HCT116 (cell line): ENCODE measurements at regions not wholly inside any gene's neighbourhood (a gene's known extent, or its start where the extent isn't known, plus 50 kb on each side); places are given as distances from the start of the nearest gene placed in this dataset.

Source experiments
- ATAC-seq: fragments of 200-7000 bp; cut with Tn5 transposase; 2 replicates; pipeline ENCODE4 v1.9.1; 2020; ENCODE audit warnings: mild to moderate bottlenecking, moderate library complexity
- BruUV-seq: library from RNA; stranded (reverse); fragments of 400-500 nt; replicated peaks from 2 replicates; lab custom pipeline; 2021; lab: Mats Ljungman, UMichigan
- CTCF ChIA-PET: fragments of 300-600 bp; sonication (Branson Sonifier 250); formaldehyde crosslinking; loops from one replicate; lab custom pipeline; 2021; ENCODE audit warnings: antibody characterized with exemption; lab: Charles Lee
- POLR2A ChIA-PET: fragments of 300-600, 350-600 bp; sonication (Branson Sonifier 250); formaldehyde crosslinking; loops from one replicate; lab custom pipeline; 2021; ENCODE audit warnings: antibody characterized with exemption; lab: Charles Lee
- RAD21 ChIA-PET, 2 experiments: fragments of 300-600 bp; sonication (Branson Sonifier 250); formaldehyde crosslinking; loops; one replicate each; lab custom pipeline; 2023; ENCODE audit warnings: low total read pairs in 2 of 2; ENCODE audit not compliant: uncharacterized antibody in 2 of 2, unreplicated experiment in 2 of 2, low non-redundant PET in 1 of 2; lab: Charles Lee
- DNase-seq: peaks from one replicate; pipeline ENCODE4 v3.0.0-alpha.2; 2010; ENCODE audit warnings: low read depth, low spot score
- H2AFZ ChIP-seq: fragments of 200-600 bp; shearing (Covaris generic), sonication (generic); 2 replicates; pipeline ENCODE4 v1.6.1; 2017; ENCODE audit warnings: low read depth, mixed run types, mixed read lengths, antibody characterized with exemption, low read length; ENCODE audit not compliant: poor library complexity, severe bottlenecking
- H3K27ac ChIP-seq: 2 replicates; pipeline ENCODE4 v1.5.1; 2012; ENCODE audit warnings: low read depth, low read length
- H3K27me3 ChIP-seq: fragments of 200-600 bp; sonication (generic); 2 replicates; pipeline ENCODE4 v1.6.1; 2016; ENCODE audit warnings: mixed run types, low read length, mixed read lengths; ENCODE audit not compliant: insufficient read depth
- H3K36me3 ChIP-seq, 2 experiments: fragments of 200-500 bp in 1 of 2; fragments of 200-600 bp in 1 of 2; sonication (Bioruptor generic) in 1 of 2; sonication (generic) in 1 of 2; 2 replicates each; pipeline versions ENCODE4 v1.5.1 to v1.6.1; 2014 to 2016; ENCODE audit warnings: low read length in 2 of 2, inconsistent platforms in 1 of 2, mixed read lengths in 1 of 2, mixed run types in 1 of 2; ENCODE audit not compliant: insufficient read depth in 2 of 2, control insufficient read depth in 1 of 2
- H3K4me1 ChIP-seq, 2 experiments: fragments of 200-600 bp in 1 of 2; sonication (generic) in 1 of 2; 2 replicates each; pipeline versions ENCODE4 v1.5.1 to v1.6.1; 2012 to 2017; ENCODE audit warnings: low read length in 2 of 2, inconsistent platforms in 1 of 2, mild to moderate bottlenecking in 1 of 2, mixed read lengths in 1 of 2, mixed run types in 1 of 2, moderate library complexity in 1 of 2; ENCODE audit not compliant: insufficient read depth in 2 of 2, control insufficient read depth in 1 of 2
- H3K4me2 ChIP-seq: fragments of 200-600 bp; sonication (generic); 2 replicates; pipeline ENCODE4 v1.6.1; 2017; ENCODE audit warnings: mixed run types, low read length, mixed read lengths
- H3K4me3 ChIP-seq, 2 experiments: fragments of 200-600 bp in 1 of 2; sonication (generic) in 1 of 2; replicated peaks in 1 of 2; 2 replicates each; pipeline ENCODE4 v1.5.1; 2011 to 2016; ENCODE audit warnings: low read length in 2 of 2, control low read depth in 1 of 2, low read depth in 1 of 2, mild to moderate bottlenecking in 1 of 2, mixed read lengths in 1 of 2, mixed run types in 1 of 2
- H3K79me2 ChIP-seq: fragments of 200-600 bp; sonication (generic); 2 replicates; pipeline ENCODE4 v1.6.1; 2017; ENCODE audit warnings: mild to moderate bottlenecking, mixed run types, low read length, moderate library complexity, mixed read lengths; ENCODE audit not compliant: insufficient read depth
- H3K9ac ChIP-seq: fragments of 200-600 bp; sonication (generic); 2 replicates; pipeline ENCODE4 v1.6.1; 2016; ENCODE audit warnings: low read length, mixed read lengths
- H3K9me2 ChIP-seq: fragments of 200-600 bp; sonication (generic), shearing (Covaris generic); 2 replicates; pipeline ENCODE4 v1.6.1; 2017; ENCODE audit warnings: mixed run types, mild to moderate bottlenecking, moderate library complexity; ENCODE audit not compliant: insufficient read depth
- H3K9me3 ChIP-seq, 2 experiments: fragments of 200-500 bp in 1 of 2; fragments of 200-600 bp in 1 of 2; sonication (Bioruptor generic) in 1 of 2; sonication (generic) in 1 of 2; 2 replicates each; pipeline ENCODE4 v1.6.1; 2014 to 2017; ENCODE audit warnings: low read length in 2 of 2, mixed read lengths in 2 of 2, inconsistent platforms in 1 of 2, low read depth in 1 of 2, mild to moderate bottlenecking in 1 of 2, mixed run types in 1 of 2, moderate library complexity in 1 of 2; ENCODE audit not compliant: control insufficient read depth in 1 of 2, insufficient read depth in 1 of 2
- H4K20me1 ChIP-seq: fragments of 200-600 bp; sonication (generic), shearing (Covaris generic); 2 replicates; pipeline ENCODE4 v1.6.1; 2017; ENCODE audit warnings: mixed run types, mild to moderate bottlenecking, moderate library complexity; ENCODE audit not compliant: insufficient read depth
- ATF3 ChIP-seq: IDR thresholded peaks from 2 replicates; pipeline ENCODE4 v1.6.1; 2012
- CBX3 ChIP-seq: IDR thresholded peaks from 2 replicates; pipeline ENCODE4 v1.6.1; 2012; ENCODE audit warnings: low read depth
- CEBPB ChIP-seq: IDR thresholded peaks from 2 replicates; pipeline ENCODE4 v1.6.1; 2012; ENCODE audit warnings: low read depth
- CTCF ChIP-seq, 3 experiments: fragments of 200-600 bp in 1 of 3; sonication (generic) in 1 of 3; IDR thresholded peaks in 2 of 3; conservative IDR thresholded peaks in 1 of 3; 2 replicates each; pipeline ENCODE4 v1.5.1; 2012 to 2017; ENCODE audit warnings: low read depth in 2 of 3, low read length in 2 of 3, antibody characterized with exemption in 1 of 3, borderline replicate concordance in 1 of 3, control low read depth in 1 of 3, mild to moderate bottlenecking in 1 of 3, mixed read lengths in 1 of 3, mixed run types in 1 of 3, moderate library complexity in 1 of 3; ENCODE audit not compliant: insufficient read depth in 1 of 3
- EGR1 ChIP-seq: IDR thresholded peaks from 2 replicates; pipeline ENCODE4 v1.6.1; 2012; ENCODE audit warnings: low read depth
- ELF1 ChIP-seq: IDR thresholded peaks from 2 replicates; pipeline ENCODE4 v1.6.1; 2012; ENCODE audit warnings: low read depth, borderline replicate concordance
- EZH2 ChIP-seq: fragments of 200-600 bp; sonication (generic); IDR thresholded peaks from 2 replicates; pipeline ENCODE4 v1.6.1; 2017; ENCODE audit warnings: antibody characterized with exemption, mixed run types
- FOSL1 ChIP-seq: IDR thresholded peaks from 2 replicates; pipeline ENCODE4 v1.6.1; 2012; ENCODE audit warnings: low read depth
- JUND ChIP-seq: IDR thresholded peaks from 2 replicates; pipeline ENCODE4 v1.6.1; 2012
- POLR2A ChIP-seq: IDR thresholded peaks from 2 replicates; pipeline ENCODE4 v1.7.0; 2011; ENCODE audit warnings: borderline replicate concordance; ENCODE audit not compliant: insufficient read depth, insufficient read length; ENCODE audit errors: extremely low read depth
- RAD21 ChIP-seq: IDR thresholded peaks from 2 replicates; pipeline ENCODE4 v1.6.1; 2012; ENCODE audit warnings: low read depth, mild to moderate bottlenecking
- SP1 ChIP-seq: IDR thresholded peaks from 2 replicates; pipeline ENCODE4 v1.6.1; 2012; ENCODE audit warnings: low read depth
- SRF ChIP-seq: IDR thresholded peaks from 2 replicates; pipeline ENCODE4 v1.6.1; 2012; ENCODE audit warnings: low read depth
- TCF7L2 ChIP-seq: IDR thresholded peaks from 2 replicates; pipeline ENCODE4 v1.7.0; 2011; ENCODE audit warnings: borderline replicate concordance, inconsistent platforms; ENCODE audit not compliant: insufficient read depth, insufficient read length; ENCODE audit errors: extremely low read depth
- YY1 ChIP-seq: IDR thresholded peaks from 2 replicates; pipeline ENCODE4 v1.6.1; 2011; ENCODE audit warnings: low read length, low read depth, moderate library complexity, mild to moderate bottlenecking; ENCODE audit not compliant: insufficient replicate concordance; ENCODE audit errors: extremely low read depth
- ZBTB33 ChIP-seq: IDR thresholded peaks from 2 replicates; pipeline ENCODE4 v1.6.1; 2011; ENCODE audit warnings: mild to moderate bottlenecking, low read length, moderate library complexity; ENCODE audit not compliant: insufficient replicate concordance; ENCODE audit errors: extremely low read depth
- ZFX ChIP-seq: fragments of 450-650 bp; IDR thresholded peaks from 2 replicates; pipeline ENCODE4 v1.6.1; 2017
- ZNF274 ChIP-seq: fragments of 200-500 bp; sonication (Bioruptor generic); IDR thresholded peaks from 2 replicates; pipeline ENCODE4 v1.6.1; 2014; ENCODE audit warnings: mild to moderate bottlenecking, low read depth, low read length, inconsistent platforms
- intact Hi-C: fragments of 100-400 bp; cut with micrococcal nuclease; formaldehyde crosslinking; loops from 2 replicates; pipeline ENCODE4 v1.10.0; 2022
- TF ChIP-seq, protein P1 (sequence below): IDR thresholded peaks from 2 replicates; pipeline ENCODE4 v1.6.1; 2012
- TF ChIP-seq, protein P2 (sequence below): IDR thresholded peaks from 2 replicates; pipeline ENCODE4 v1.6.1; 2012; ENCODE audit warnings: low read depth

DNA sequence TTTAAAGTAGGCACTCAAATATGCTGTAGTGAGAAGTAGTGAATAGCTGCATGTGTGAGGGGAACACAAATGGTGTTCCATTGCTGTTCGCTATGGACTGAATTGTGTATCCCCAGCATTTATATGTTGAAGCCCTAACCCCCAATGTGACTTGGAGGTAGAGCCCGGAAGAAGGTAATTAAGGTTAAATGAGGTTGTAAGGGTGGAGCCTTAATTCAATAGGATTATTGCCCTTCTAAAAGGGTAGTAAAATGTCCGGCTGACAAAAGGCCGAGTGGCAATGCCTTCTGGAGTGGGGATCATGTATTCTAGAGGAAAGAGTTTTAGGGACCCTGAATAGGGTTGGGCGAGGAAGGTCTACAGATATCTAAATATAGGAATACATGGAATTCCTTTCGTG, 168.9 kb upstream of the NUDT10 start:
- H3K27ac ChIP-seq = no peak overlapping the region
- ChIA-PET RAD21 (no interaction called here), CTCF (no interaction called here), POLR2A (no interaction called here)
- H3K4me3 ChIP-seq = no peak overlapping the region
- H3K4me1 ChIP-seq = no peaks in the 10 kb centered on the region
- H3K4me2 ChIP-seq = no peak overlapping the region
- no peaks in the 10 kb centered on the region for H4K20me1 ChIP-seq
- ATAC-seq (no peak), DNase-seq (no peak)
- no TSS peak for BruUV-seq
- H2AFZ ChIP-seq = no peak overlapping the region
- H3K9me3 ChIP-seq = no peaks in the 10 kb centered on the region
- H3K27me3 ChIP-seq = no peaks in the 10 kb centered on the region
- no peaks in the 10 kb centered on the region for H3K36me3 ChIP-seq
- no peak overlapping the region for H3K9ac ChIP-seq
- TF ChIP-seq SRF (no peak), ELF1 (no peak), ZFX (no peak), CTCF (IDR thresholded peaks at IDR 0.05 in 2 of 3, conservative IDR thresholded peaks at IDR 0.05 in 1 of 3; ENCODE audit: borderline replicate concordance in 1 of 3, insufficient read depth in 1 of 3, low read depth in 2 of 3, low read length in 2 of 3) (no peak), CEBPB (no peak), EZH2 (no peak), TCF7L2 (no peak), RAD21 (no peak), ATF3 (no peak), POLR2A (no peak), EGR1 (no peak), ZBTB33 (no peak), SP1 (no peak), JUND (no peak), YY1 (no peak), FOSL1 (no peak), ZNF274 (no peak), CBX3 (no peak)
- TF ChIP-seq, protein P1, sequence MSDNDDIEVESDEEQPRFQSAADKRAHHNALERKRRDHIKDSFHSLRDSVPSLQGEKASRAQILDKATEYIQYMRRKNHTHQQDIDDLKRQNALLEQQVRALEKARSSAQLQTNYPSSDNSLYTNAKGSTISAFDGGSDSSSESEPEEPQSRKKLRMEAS = no peak
- TF ChIP-seq, protein P2, sequence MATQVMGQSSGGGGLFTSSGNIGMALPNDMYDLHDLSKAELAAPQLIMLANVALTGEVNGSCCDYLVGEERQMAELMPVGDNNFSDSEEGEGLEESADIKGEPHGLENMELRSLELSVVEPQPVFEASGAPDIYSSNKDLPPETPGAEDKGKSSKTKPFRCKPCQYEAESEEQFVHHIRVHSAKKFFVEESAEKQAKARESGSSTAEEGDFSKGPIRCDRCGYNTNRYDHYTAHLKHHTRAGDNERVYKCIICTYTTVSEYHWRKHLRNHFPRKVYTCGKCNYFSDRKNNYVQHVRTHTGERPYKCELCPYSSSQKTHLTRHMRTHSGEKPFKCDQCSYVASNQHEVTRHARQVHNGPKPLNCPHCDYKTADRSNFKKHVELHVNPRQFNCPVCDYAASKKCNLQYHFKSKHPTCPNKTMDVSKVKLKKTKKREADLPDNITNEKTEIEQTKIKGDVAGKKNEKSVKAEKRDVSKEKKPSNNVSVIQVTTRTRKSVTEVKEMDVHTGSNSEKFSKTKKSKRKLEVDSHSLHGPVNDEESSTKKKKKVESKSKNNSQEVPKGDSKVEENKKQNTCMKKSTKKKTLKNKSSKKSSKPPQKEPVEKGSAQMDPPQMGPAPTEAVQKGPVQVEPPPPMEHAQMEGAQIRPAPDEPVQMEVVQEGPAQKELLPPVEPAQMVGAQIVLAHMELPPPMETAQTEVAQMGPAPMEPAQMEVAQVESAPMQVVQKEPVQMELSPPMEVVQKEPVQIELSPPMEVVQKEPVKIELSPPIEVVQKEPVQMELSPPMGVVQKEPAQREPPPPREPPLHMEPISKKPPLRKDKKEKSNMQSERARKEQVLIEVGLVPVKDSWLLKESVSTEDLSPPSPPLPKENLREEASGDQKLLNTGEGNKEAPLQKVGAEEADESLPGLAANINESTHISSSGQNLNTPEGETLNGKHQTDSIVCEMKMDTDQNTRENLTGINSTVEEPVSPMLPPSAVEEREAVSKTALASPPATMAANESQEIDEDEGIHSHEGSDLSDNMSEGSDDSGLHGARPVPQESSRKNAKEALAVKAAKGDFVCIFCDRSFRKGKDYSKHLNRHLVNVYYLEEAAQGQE = no peak
- no peaks in the 10 kb centered on the region for H3K79me2 ChIP-seq
- H3K9me2 ChIP-seq = no peaks in the 10 kb centered on the region
- intact Hi-C loops = no loop called here
